Testis (tissue), 2 donors: ENCODE measurements at regions not wholly inside any gene's neighbourhood (a gene's known extent, or its start where the extent isn't known, plus 50 kb on each side); places are given as distances from the start of the nearest gene placed in this dataset.
"Not testable (repeated sequence)": the region's sequence is repeated elsewhere in the genome, so short reads cannot be mapped to it uniquely, and the experiment has no call there.

Experiments
- DNase-seq: peaks from one replicate; pipeline ENCODE4 v3.0.0-alpha.2; 2019
- H3K27ac ChIP-seq, 2 donors: fragments of 200-600 bp; sonication (generic); one replicate each; pipeline ENCODE4 v1.5.1; 2019
- H3K27me3 ChIP-seq: fragments of 200-600 bp; sonication (generic); one replicate; pipeline ENCODE4 v1.5.1; 2019
- H3K36me3 ChIP-seq: fragments of 200-600 bp; sonication (generic); one replicate; pipeline ENCODE4 v1.5.1; 2017; ENCODE audit warnings: low read depth; ENCODE audit errors: missing control alignments
- H3K4me1 ChIP-seq: fragments of 200-600 bp; sonication (generic); one replicate; pipeline ENCODE4 v1.5.1; 2019
- H3K4me3 ChIP-seq, 2 donors: fragments of 200-600 bp; sonication (generic); one replicate each; pipeline ENCODE4 v1.5.1; 2017 to 2019
- H3K9me3 ChIP-seq: fragments of 200-600 bp; sonication (generic); one replicate; pipeline ENCODE4 v1.5.1; 2017
- CTCF ChIP-seq, 3 experiments: fragments of 450-650 bp in 2 of 3; fragments of 200-600 bp in 1 of 3; sonication (generic) in 1 of 3; IDR thresholded peaks; one replicate each; pipeline ENCODE4 v1.5.1; 2016 to 2019; ENCODE audit warnings: antibody characterized with exemption in 3 of 3, mild to moderate bottlenecking in 2 of 3, moderate library complexity in 1 of 3
- POLR2A ChIP-seq: fragments of 450-650 bp; IDR thresholded peaks from one replicate; pipeline ENCODE4 v1.6.1; 2017; ENCODE audit warnings: antibody characterized with exemption, mild to moderate bottlenecking, moderate library complexity
- WGBS, 2 donors: methylation state at CpG; one replicate each; pipeline ENCODE4 v1.1.5; 2018; 5-methylcytosine and 5-hydroxymethylcytosine counted together
- intact Hi-C: fragments of 100-400 bp; cut with DNase I; formaldehyde crosslinking; loops from one replicate; pipeline ENCODE4 v1.15.1; 2023; ENCODE audit warnings: low total_unique reads

GRCh38 chr5:99045871-99046270, 117.1 kb upstream of the CHD1 start:
- Histone ChIP-seq H3K9me3 (no peaks in the 10 kb centered on the region), H3K4me3 (no peak overlapping the region), H3K4me1 (no peaks in the 10 kb centered on the region), H3K36me3 (no peaks in the 10 kb centered on the region), H3K27ac (no peak overlapping the region), H3K27me3 (no peaks in the 10 kb centered on the region)
- TF ChIP-seq CTCF (IDR thresholded peaks at IDR 0.05) (no peak), POLR2A (no peak)
- 69 to 70% methylated on average over 4 of the region's 4 CpGs for WGBS, 2 donors
- DNase-seq = no peak
- intact Hi-C loops = no loop called here

GRCh38 chr5:99043257-99043656, 114.5 kb upstream of the CHD1 start:
- intact Hi-C loops, H3K27ac ChIP-seq, H3K4me3 ChIP-seq, H3K36me3 ChIP-seq, DNase-seq, H3K9me3 ChIP-seq, H3K4me1 ChIP-seq, H3K27me3 ChIP-seq: not testable (repeated sequence)
- 86 to 98% methylated on average over 6 of the region's 6 CpGs for whole genome bisulfite sequencing, 2 donors

- intact Hi-C loops = no loop called here
- Histone ChIP-seq H3K36me3 (no peaks in the 10 kb centered on the region), H3K27me3 (no peaks in the 10 kb centered on the region), H3K27ac (no peak overlapping the region), H3K9me3 (no peaks in the 10 kb centered on the region), H3K4me3 (no peak overlapping the region), H3K4me1 (no peaks in the 10 kb centered on the region)
- TF ChIP-seq CTCF (IDR thresholded peaks at IDR 0.05) = no peak
- TF ChIP-seq POLR2A = no peak
- 82 to 92% methylated on average over 4 to 8 of the region's 8 CpGs for WGBS, 2 donors
- no peak for DNase-seq
Observed at GRCh38 chr5:99037668-99038067, 108.9 kb upstream of the CHD1 start.

GRCh38 chr5:99035942-99036341, 107.1 kb upstream of the CHD1 start:
- H3K4me1 ChIP-seq = no peaks in the 10 kb centered on the region
- intact Hi-C loops = no loop called here
- H3K27me3 ChIP-seq = no peaks in the 10 kb centered on the region
- H3K36me3 ChIP-seq = no peaks in the 10 kb centered on the region
- 83 to 90% methylated on average over 1 of the region's 1 CpG for WGBS, 2 donors
- no peak for DNase-seq
- H3K9me3 ChIP-seq = no peaks in the 10 kb centered on the region
- H3K27ac ChIP-seq = no peak overlapping the region
- no peak overlapping the region for H3K4me3 ChIP-seq
- TF ChIP-seq POLR2A = no peak
- TF ChIP-seq CTCF (IDR thresholded peaks at IDR 0.05) = no peak

GRCh38 chr5:99034336-99034735, 105.5 kb upstream of the CHD1 start:
- intact Hi-C loops = loop anchor here (5.0 kb wide), 1 partner anchor 127 kb away; no protein-coding TSS in a partner anchor
- H3K4me3 ChIP-seq = no peak overlapping the region
- H3K27ac ChIP-seq = no peak overlapping the region
- no peaks in the 10 kb centered on the region for H3K36me3 ChIP-seq
- no peaks in the 10 kb centered on the region for H3K27me3 ChIP-seq
- no peaks in the 10 kb centered on the region for H3K4me1 ChIP-seq
- TF ChIP-seq CTCF (IDR thresholded peaks at IDR 0.05) = no peak
- no peak for TF ChIP-seq POLR2A
- H3K9me3 ChIP-seq = no peaks in the 10 kb centered on the region
- DNase-seq = no peak
- WGBS, 2 donors = 47 to 50% methylated on average over 1 of the region's 1 CpG
